Loucy (cell line): ENCODE measurements at regions not wholly inside any gene's neighbourhood (a gene's known extent, or its start where the extent isn't known, plus 50 kb on each side); places are given as distances from the start of the nearest gene placed in this dataset.

Source experiments
- H2AFZ ChIP-seq: fragments of 200-600 bp; sonication (generic); 2 replicates; pipeline ENCODE4 v1.6.0; 2016; ENCODE audit warnings: antibody characterized with exemption, mild to moderate bottlenecking, low read length, moderate library complexity
- H3F3A ChIP-seq: fragments of 200-600 bp; 2 replicates; pipeline ENCODE4 v1.6.0; 2016; ENCODE audit warnings: antibody characterized with exemption, low read depth, mild to moderate bottlenecking
- H3K27me3 ChIP-seq: fragments of 200-600 bp; sonication (generic); 2 replicates; pipeline ENCODE4 v1.6.1; 2014; ENCODE audit warnings: low read length, mild to moderate bottlenecking; ENCODE audit not compliant: insufficient read depth, poor library complexity, severe bottlenecking
- H3K36me3 ChIP-seq: fragments of 200-600 bp; sonication (generic); 2 replicates; pipeline ENCODE4 v1.6.1; 2016; ENCODE audit warnings: low read length; ENCODE audit not compliant: insufficient read depth
- H3K4me1 ChIP-seq: fragments of 200-600 bp; sonication (generic); 2 replicates; pipeline ENCODE4 v1.5.1; 2014; ENCODE audit warnings: low read length, mild to moderate bottlenecking; ENCODE audit not compliant: insufficient read depth, poor library complexity, severe bottlenecking
- H3K4me2 ChIP-seq: fragments of 200-600 bp; sonication (generic); 2 replicates; pipeline ENCODE4 v1.6.0; 2014; ENCODE audit warnings: antibody characterized with exemption, low read length, low read depth, mild to moderate bottlenecking; ENCODE audit not compliant: poor library complexity, severe bottlenecking
- H3K4me3 ChIP-seq: fragments of 200-600 bp; sonication (generic); 2 replicates; pipeline ENCODE4 v1.5.1; 2014; ENCODE audit warnings: low read length, mild to moderate bottlenecking, mixed read lengths; ENCODE audit not compliant: poor library complexity, severe bottlenecking
- H3K79me2 ChIP-seq: fragments of 200-600 bp; sonication (generic); 2 replicates; pipeline ENCODE4 v1.6.1; 2014; ENCODE audit warnings: low read length; ENCODE audit not compliant: insufficient read depth
- H3K9ac ChIP-seq: fragments of 200-600 bp; sonication (generic); 2 replicates; pipeline ENCODE4 v1.6.0; 2014; ENCODE audit warnings: mild to moderate bottlenecking, low read depth, low read length, moderate library complexity; ENCODE audit not compliant: poor library complexity, severe bottlenecking
- H3K9me2 ChIP-seq: fragments of 200-600 bp; sonication (generic); replicated peaks from 2 replicates; pipeline ENCODE4 v1.6.1; 2016; ENCODE audit warnings: low read depth, low read length, mixed read lengths
- H3K9me3 ChIP-seq: fragments of 200-600 bp; sonication (generic); 2 replicates; pipeline ENCODE4 v1.6.1; 2014; ENCODE audit warnings: mild to moderate bottlenecking, antibody characterized with exemption, low read length, low read depth; ENCODE audit not compliant: insufficient read depth
- H4K20me1 ChIP-seq: fragments of 200-600 bp; sonication (generic); 2 replicates; pipeline ENCODE4 v1.6.0; 2014; ENCODE audit warnings: antibody characterized with exemption, low read length, mild to moderate bottlenecking; ENCODE audit not compliant: insufficient read depth, poor library complexity, severe bottlenecking
- CTCF ChIP-seq: fragments of 200-600 bp; sonication (generic); conservative IDR thresholded peaks from 2 replicates; pipeline ENCODE4 v1.5.1; 2014; ENCODE audit warnings: mild to moderate bottlenecking, antibody characterized with exemption, low read length
- EZH2phosphoT487 ChIP-seq: fragments of 200-600 bp; IDR thresholded peaks from 2 replicates; pipeline ENCODE4 v1.6.1; 2018; ENCODE audit warnings: antibody characterized with exemption, mild to moderate bottlenecking, moderate library complexity, borderline replicate concordance

GRCh38 chr2:120511536-120511935 lies 165.6 kb downstream of the INHBB start:
- H4K20me1 ChIP-seq, result no peaks in the 10 kb centered on the region
- no peak overlapping the region for H3K9ac ChIP-seq
- no peaks in the 10 kb centered on the region for H3K9me3 ChIP-seq

GRCh38 chr2:120511947-120512710 lies 166.2 kb downstream of the INHBB start:
- Histone ChIP-seq H3K9me2 (no peaks in the 10 kb centered on the region), H3K9ac (no peak overlapping the region), H3K4me3 (no peak overlapping the region), H3K36me3 (no peaks in the 10 kb centered on the region), H3K9me3 (no peaks in the 10 kb centered on the region), H4K20me1 (no peaks in the 10 kb centered on the region), H3F3A (no peaks in the 10 kb centered on the region), H3K27me3 (no peaks in the 10 kb centered on the region), H3K4me2 (no peak overlapping the region), H2AFZ (no peak overlapping the region), H3K4me1 (no peaks in the 10 kb centered on the region), H3K79me2 (no peaks in the 10 kb centered on the region)
- TF ChIP-seq EZH2phosphoT487, result no peak
- TF ChIP-seq CTCF, result no peak; the same call in 1 of the 2 replicates

More at GRCh38 chr2:120511536-120511935, 165.6 kb downstream of the INHBB start:
- H3K36me3 ChIP-seq, result no peaks in the 10 kb centered on the region
- no peaks in the 10 kb centered on the region for H3K27me3 ChIP-seq
- no peaks in the 10 kb centered on the region for H3K4me1 ChIP-seq
- H3F3A ChIP-seq, result no peaks in the 10 kb centered on the region
- no peaks in the 10 kb centered on the region for H3K79me2 ChIP-seq
- no peak overlapping the region for H3K4me2 ChIP-seq
- H2AFZ ChIP-seq, result no peak overlapping the region
- TF ChIP-seq CTCF (no peak), EZH2phosphoT487 (no peak)
- no peaks in the 10 kb centered on the region for H3K9me2 ChIP-seq
- no peak overlapping the region for H3K4me3 ChIP-seq

GRCh38 chr2:120513776-120514357 lies 167.9 kb downstream of the INHBB start:
- TF ChIP-seq CTCF, result no peak
- TF ChIP-seq EZH2phosphoT487, result no peak
- no peaks in the 10 kb centered on the region for H3F3A ChIP-seq
- H3K9ac ChIP-seq, result no peak overlapping the region
- H3K9me2 ChIP-seq, result no peaks in the 10 kb centered on the region
- H3K79me2 ChIP-seq, result no peaks in the 10 kb centered on the region
- no peaks in the 10 kb centered on the region for H3K4me1 ChIP-seq
- no peaks in the 10 kb centered on the region for H3K9me3 ChIP-seq
- no peak overlapping the region for H3K4me2 ChIP-seq
- no peaks in the 10 kb centered on the region for H4K20me1 ChIP-seq
- no peaks in the 10 kb centered on the region for H3K27me3 ChIP-seq
- H2AFZ ChIP-seq, result 0 out of 2 replicates have a peak overlapping the region, but pooled peaks have one; percentile 12
- no peaks in the 10 kb centered on the region for H3K36me3 ChIP-seq
- H3K4me3 ChIP-seq, result no peak overlapping the region
